ENCODE measurements at regions not wholly inside any gene's neighbourhood (a gene's known extent, or its start where the extent isn't known, plus 50 kb on each side); places are given as distances from the start of the nearest gene placed in this dataset.

- TF ChIP-seq POLR2A (IDR thresholded peaks at IDR 0.05; ENCODE audit: low read depth, low read length) (no peak), POLR2AphosphoS5 (IDR thresholded peaks at IDR 0.05; ENCODE audit: low read depth, low read length) (no peak), TAF1 (IDR thresholded peaks at IDR 0.05; ENCODE audit: borderline replicate concordance, low read depth, low read length) (no peak)
- FAIRE-seq (no peak), DNase-seq (ENCODE audit: insufficient read length) (no peak)
Measured at GRCh38 chr6:21384216-21384615, 209.3 kb upstream of the SOX4 start.

GRCh38 chr6:21386744-21387143, 206.8 kb upstream of the SOX4 start:
- no peak for TF ChIP-seq TAF1 (IDR thresholded peaks at IDR 0.05; ENCODE audit: borderline replicate concordance, low read depth, low read length)
- FAIRE-seq: no peak
- no peak for DNase-seq (ENCODE audit: insufficient read length)

- FAIRE-seq (no peak), DNase-seq (ENCODE audit: insufficient read length) (no peak)
- TF ChIP-seq POLR2A (IDR thresholded peaks at IDR 0.05; ENCODE audit: low read depth, low read length): no peak
- no peak for TF ChIP-seq POLR2AphosphoS5 (IDR thresholded peaks at IDR 0.05; ENCODE audit: low read depth, low read length)
- no peak for TF ChIP-seq TAF1 (IDR thresholded peaks at IDR 0.05; ENCODE audit: borderline replicate concordance, low read depth, low read length)
Measured at GRCh38 chr6:21390532-21391213, 202.9 kb upstream of the SOX4 start.

- DNase-seq (ENCODE audit: insufficient read length): no peak
- FAIRE-seq: no peak
- TF ChIP-seq POLR2AphosphoS5 (IDR thresholded peaks at IDR 0.05; ENCODE audit: low read depth, low read length): no peak
- TF ChIP-seq POLR2A (IDR thresholded peaks at IDR 0.05; ENCODE audit: low read depth, low read length): no peak
- TF ChIP-seq TAF1 (IDR thresholded peaks at IDR 0.05; ENCODE audit: borderline replicate concordance, low read depth, low read length): no peak
Measured at GRCh38 chr6:21392177-21392576, 201.4 kb upstream of the SOX4 start.

GRCh38 chr6:21393441-21394165, 199.9 kb upstream of the SOX4 start:
- FAIRE-seq (no peak), DNase-seq (ENCODE audit: insufficient read length) (no peak)
- no peak for TF ChIP-seq POLR2A (IDR thresholded peaks at IDR 0.05; ENCODE audit: low read depth, low read length)
- no peak for TF ChIP-seq TAF1 (IDR thresholded peaks at IDR 0.05; ENCODE audit: borderline replicate concordance, low read depth, low read length)
- no peak for TF ChIP-seq POLR2AphosphoS5 (IDR thresholded peaks at IDR 0.05; ENCODE audit: low read depth, low read length)

- DNase-seq (ENCODE audit: insufficient read length) (no peak), FAIRE-seq (no peak)
- TF ChIP-seq TAF1 (IDR thresholded peaks at IDR 0.05; ENCODE audit: borderline replicate concordance, low read depth, low read length) (no peak), POLR2AphosphoS5 (IDR thresholded peaks at IDR 0.05; ENCODE audit: low read depth, low read length) (no peak), POLR2A (IDR thresholded peaks at IDR 0.05; ENCODE audit: low read depth, low read length) (no peak)
Measured at GRCh38 chr6:21395121-21395520, 198.4 kb upstream of the SOX4 start.

- FAIRE-seq (no peak), DNase-seq (ENCODE audit: insufficient read length) (no peak)
- no peak for TF ChIP-seq TAF1 (IDR thresholded peaks at IDR 0.05; ENCODE audit: borderline replicate concordance, low read depth, low read length)
Measured at GRCh38 chr6:21396313-21396712, 197.2 kb upstream of the SOX4 start.

- TF ChIP-seq POLR2AphosphoS5 (IDR thresholded peaks at IDR 0.05; ENCODE audit: low read depth, low read length) (no peak), POLR2A (IDR thresholded peaks at IDR 0.05; ENCODE audit: low read depth, low read length) (no peak), TAF1 (IDR thresholded peaks at IDR 0.05; ENCODE audit: borderline replicate concordance, low read depth, low read length) (no peak)
- FAIRE-seq (no peak), DNase-seq (ENCODE audit: insufficient read length) (no peak)
Measured at GRCh38 chr6:21398741-21399325, 194.7 kb upstream of the SOX4 start.

- FAIRE-seq (no peak), DNase-seq (ENCODE audit: insufficient read length) (no peak)
- TF ChIP-seq TAF1 (IDR thresholded peaks at IDR 0.05; ENCODE audit: borderline replicate concordance, low read depth, low read length): no peak
- no peak for TF ChIP-seq POLR2AphosphoS5 (IDR thresholded peaks at IDR 0.05; ENCODE audit: low read depth, low read length)
- TF ChIP-seq POLR2A (IDR thresholded peaks at IDR 0.05; ENCODE audit: low read depth, low read length): no peak
Measured at GRCh38 chr6:21402368-21402767, 191.2 kb upstream of the SOX4 start.

- TF ChIP-seq POLR2AphosphoS5 (IDR thresholded peaks at IDR 0.05; ENCODE audit: low read depth, low read length): no peak
- no peak for TF ChIP-seq TAF1 (IDR thresholded peaks at IDR 0.05; ENCODE audit: borderline replicate concordance, low read depth, low read length)
- no peak for FAIRE-seq
- no peak for DNase-seq (ENCODE audit: insufficient read length)
Measured at GRCh38 chr6:21404577-21404976, 189.0 kb upstream of the SOX4 start.

GRCh38 chr6:21406316-21406715, 187.2 kb upstream of the SOX4 start:
- TF ChIP-seq TAF1 (IDR thresholded peaks at IDR 0.05; ENCODE audit: borderline replicate concordance, low read depth, low read length) (no peak), POLR2A (IDR thresholded peaks at IDR 0.05; ENCODE audit: low read depth, low read length) (no peak), POLR2AphosphoS5 (IDR thresholded peaks at IDR 0.05; ENCODE audit: low read depth, low read length) (no peak)
- DNase-seq (ENCODE audit: insufficient read length) (no peak), FAIRE-seq (no peak)

- DNase-seq (ENCODE audit: insufficient read length) (no peak), FAIRE-seq (no peak)
- TF ChIP-seq TAF1 (IDR thresholded peaks at IDR 0.05; ENCODE audit: borderline replicate concordance, low read depth, low read length) (no peak), POLR2A (IDR thresholded peaks at IDR 0.05; ENCODE audit: low read depth, low read length) (no peak), POLR2AphosphoS5 (IDR thresholded peaks at IDR 0.05; ENCODE audit: low read depth, low read length) (no peak)
Measured at GRCh38 chr6:21409231-21409630, 184.3 kb upstream of the SOX4 start.
